H1 (cell line): ENCODE measurements at regions not wholly inside any gene's neighbourhood (a gene's known extent, or its start where the extent isn't known, plus 50 kb on each side); places are given as distances from the start of the nearest gene placed in this dataset.

Source experiments
- BACH1 ChIP-seq: IDR thresholded peaks from 2 replicates; pipeline ENCODE4 v1.6.1; 2012; ENCODE audit warnings: low read length, improper control_type of control experiment
- EGR1 ChIP-seq: IDR thresholded peaks from 2 replicates; pipeline ENCODE4 v1.6.1; 2011; ENCODE audit warnings: low read depth, low read length, borderline replicate concordance
- KDM5A ChIP-seq: fragments of 200-600 bp; IDR thresholded peaks from 2 replicates; pipeline ENCODE4 v1.7.1; 2012; ENCODE audit warnings: mild to moderate bottlenecking, low read length, inconsistent platforms, mixed read lengths

DNA sequence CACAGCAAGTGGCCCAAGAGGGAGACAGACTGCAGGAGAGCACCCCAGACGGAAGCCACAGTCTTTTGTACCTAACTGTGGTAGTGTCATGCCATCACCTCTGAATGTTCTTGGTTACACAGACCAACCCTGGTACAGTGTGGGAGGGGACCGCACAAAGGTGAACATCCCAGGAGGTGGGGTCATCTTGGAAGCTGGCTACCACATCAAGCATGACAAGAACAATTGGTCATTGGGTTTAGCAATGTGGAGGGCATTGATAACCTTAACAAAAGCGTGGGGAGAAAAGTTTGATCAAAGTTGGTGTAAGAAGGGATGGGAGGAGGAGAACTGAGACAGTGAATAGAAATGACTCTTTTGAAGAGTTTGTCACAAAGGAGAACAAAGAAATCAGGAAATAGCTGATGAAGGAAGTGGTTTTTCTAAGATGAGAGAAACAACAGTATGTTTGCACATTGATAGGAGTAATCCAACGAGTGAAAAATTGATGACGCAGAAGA lies 87.1 kb upstream of the CACNA1E start (continued):
- TF ChIP-seq BACH1, result no peak
- no peak for TF ChIP-seq KDM5A
- TF ChIP-seq EGR1, result no peak
- TF ChIP-seq, all 59 proteins: peak for 0
